Uterus (tissue), 3 donors: ENCODE measurements at regions not wholly inside any gene's neighbourhood (a gene's known extent, or its start where the extent isn't known, plus 50 kb on each side); places are given as distances from the start of the nearest gene placed in this dataset.

Experiments
- DNase-seq, 2 donors: peaks; one replicate each; pipeline ENCODE4 v3.0.0-alpha.2; 2019 to 2020
- H3K27ac ChIP-seq, 2 donors: fragments of 200-600 bp; sonication (generic); 1 replicate in 1 of 2; 2 replicates in 1 of 2; pipeline ENCODE4 v1.5.1; 2016 to 2018
- H3K27me3 ChIP-seq, 2 donors: fragments of 200-600 bp; sonication (generic); one replicate each; pipeline ENCODE4 v1.5.1; 2018 to 2019; ENCODE audit warnings: control low read depth in 1 of 2
- H3K36me3 ChIP-seq, 2 donors: fragments of 200-600 bp; sonication (generic); one replicate each; pipeline ENCODE4 v1.5.1; 2019; ENCODE audit warnings: control low read depth in 1 of 2
- H3K4me1 ChIP-seq, 2 donors: fragments of 200-600 bp; sonication (generic); one replicate each; pipeline ENCODE4 v1.5.1; 2018 to 2019; ENCODE audit warnings: control low read depth in 1 of 2
- H3K4me3 ChIP-seq, 2 donors: fragments of 200-600 bp; sonication (generic); 1 replicate in 1 of 2; 2 replicates in 1 of 2; pipeline ENCODE4 v1.5.1; 2018 to 2019; ENCODE audit warnings: mild to moderate bottlenecking in 1 of 2
- H3K9me3 ChIP-seq, 2 donors: fragments of 200-600 bp; sonication (generic); one replicate each; pipeline ENCODE4 v1.5.1; 2019; ENCODE audit warnings: control low read depth in 1 of 2
- CTCF ChIP-seq, 4 experiments: fragments of 200-600 bp in 2 of 4; fragments of 450-650 bp in 2 of 4; sonication (generic) in 2 of 4; IDR thresholded peaks; one replicate each; pipeline ENCODE4 v1.5.1; 2016 to 2019; ENCODE audit warnings: antibody characterized with exemption in 4 of 4, mild to moderate bottlenecking in 2 of 4, moderate library complexity in 1 of 4
- POLR2A ChIP-seq, 2 donors: fragments of 450-650 bp; IDR thresholded peaks; one replicate each; pipeline ENCODE4 v1.6.1; 2016; ENCODE audit warnings: antibody characterized with exemption in 2 of 2, mild to moderate bottlenecking in 1 of 2, moderate library complexity in 1 of 2
- intact Hi-C: fragments of 100-400 bp; cut with DNase I; formaldehyde crosslinking; loops from one replicate; pipeline ENCODE4 v1.15.1; 2023; ENCODE audit warnings: low total_unique reads
- donor health status: DM: yes; HTN: yes; CAD: no.

- H3K27me3 ChIP-seq: no peaks in the 10 kb centered on the region
- no peak for TF ChIP-seq POLR2A (IDR thresholded peaks at IDR 0.05)
- TF ChIP-seq CTCF (IDR thresholded peaks at IDR 0.05): no peak
- intact Hi-C loops: no loop called here
- no peak overlapping the region for H3K27ac ChIP-seq
- no peaks in the 10 kb centered on the region for H3K4me1 ChIP-seq
- H3K9me3 ChIP-seq: no peaks in the 10 kb centered on the region
- H3K4me3 ChIP-seq: no peak overlapping the region
- no peaks in the 10 kb centered on the region for H3K36me3 ChIP-seq
- no peak for DNase-seq
Observed at GRCh38 chr4:31417040-31417439, 696.9 kb downstream of the PCDH7 start.

- intact Hi-C loops: no loop called here
Observed at GRCh38 chr4:31422006-31422405, 701.8 kb downstream of the PCDH7 start.

GRCh38 chr4:31427691-31428090 lies 707.5 kb downstream of the PCDH7 start:
- intact Hi-C loops: no loop called here
- no peak for DNase-seq
- H3K27me3 ChIP-seq: no peaks in the 10 kb centered on the region
- H3K9me3 ChIP-seq: no peaks in the 10 kb centered on the region
- H3K4me1 ChIP-seq: no peaks in the 10 kb centered on the region
- no peaks in the 10 kb centered on the region for H3K36me3 ChIP-seq
- no peak overlapping the region for H3K4me3 ChIP-seq
- no peak overlapping the region for H3K27ac ChIP-seq
- no peak for TF ChIP-seq CTCF (IDR thresholded peaks at IDR 0.05)
- no peak for TF ChIP-seq POLR2A (IDR thresholded peaks at IDR 0.05)

More at GRCh38 chr4:31422006-31422405, 701.8 kb downstream of the PCDH7 start:
- H3K27me3 ChIP-seq: no peaks in the 10 kb centered on the region
- DNase-seq: no peak
- no peaks in the 10 kb centered on the region for H3K9me3 ChIP-seq
- no peaks in the 10 kb centered on the region for H3K36me3 ChIP-seq
- TF ChIP-seq POLR2A (IDR thresholded peaks at IDR 0.05) (no peak), CTCF (IDR thresholded peaks at IDR 0.05) (no peak)
- H3K4me3 ChIP-seq: no peak overlapping the region
- H3K27ac ChIP-seq: no peak overlapping the region
- H3K4me1 ChIP-seq: no peaks in the 10 kb centered on the region

- Histone ChIP-seq H3K9me3 (no peaks in the 10 kb centered on the region), H3K27me3 (no peaks in the 10 kb centered on the region), H3K27ac (no peak overlapping the region), H3K36me3 (no peaks in the 10 kb centered on the region), H3K4me3 (no peak overlapping the region), H3K4me1 (no peaks in the 10 kb centered on the region)
- TF ChIP-seq POLR2A (IDR thresholded peaks at IDR 0.05) (no peak), CTCF (IDR thresholded peaks at IDR 0.05) (no peak)
- no peak for DNase-seq
- intact Hi-C loops: no loop called here
Observed at GRCh38 chr4:31442236-31442635, 722.1 kb downstream of the PCDH7 start.

GRCh38 chr4:31445526-31445925 lies 725.4 kb downstream of the PCDH7 start:
- Histone ChIP-seq H3K27ac (no peak overlapping the region), H3K4me3 (no peak overlapping the region), H3K27me3 (no peaks in the 10 kb centered on the region), H3K9me3 (no peaks in the 10 kb centered on the region), H3K4me1 (no peaks in the 10 kb centered on the region), H3K36me3 (no peaks in the 10 kb centered on the region)
- TF ChIP-seq POLR2A (IDR thresholded peaks at IDR 0.05): no peak
- TF ChIP-seq CTCF (IDR thresholded peaks at IDR 0.05): no peak
- intact Hi-C loops: no loop called here
- no peak for DNase-seq
